ENCODE measurements at regions not wholly inside any gene's neighbourhood (a gene's known extent, or its start where the extent isn't known, plus 50 kb on each side); places are given as distances from the start of the nearest gene placed in this dataset.

DNA sequence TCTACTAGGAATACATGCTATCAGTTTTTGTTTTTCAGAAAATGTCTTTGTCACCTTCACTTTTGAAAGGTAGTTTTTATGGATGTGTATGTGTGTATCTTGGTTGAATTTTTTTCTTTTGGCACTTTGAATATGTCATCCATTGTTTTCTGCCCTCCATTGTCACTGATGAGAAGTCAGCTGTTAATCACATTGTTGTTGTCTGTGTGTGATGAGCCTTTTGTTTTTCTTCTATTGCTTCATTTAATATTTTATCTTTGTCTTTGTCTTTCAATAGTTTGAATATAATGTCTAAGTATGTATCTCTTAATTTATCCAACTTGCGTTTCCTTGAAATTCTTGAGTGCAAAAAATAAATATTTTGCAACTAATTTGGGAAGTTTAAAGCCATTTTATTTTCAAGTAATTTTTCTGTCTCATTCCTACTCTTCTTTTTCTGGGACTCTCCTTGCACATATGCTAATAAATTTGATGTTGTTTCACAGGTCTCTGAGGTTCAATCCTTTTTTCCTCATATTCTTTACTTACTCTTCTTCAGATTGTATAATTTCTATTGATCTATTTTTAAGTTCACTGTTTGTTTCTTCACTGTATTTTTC lies 546.9 kb upstream of the GHITM start:
- H3K27me3 ChIP-seq: no peaks in the 10 kb centered on the region
- no peak overlapping the region for H3K4me3 ChIP-seq
- H3K36me3 ChIP-seq: no peaks in the 10 kb centered on the region
- WGBS, 5 donors: 90 to 99% (median 94%) methylated on average over 1 of the region's 1 CpG
- no peak overlapping the region for H3K27ac ChIP-seq
- peaks cover 0 to 27% (median 4%) of the 10 kb centered on the region in 4 donors for H3K9me3 ChIP-seq
- TF ChIP-seq POLR2A (IDR thresholded peaks at IDR 0.05): no peak
- no peak for TF ChIP-seq POLR2AphosphoS5 (IDR thresholded peaks at IDR 0.05)
- no peaks in the 10 kb centered on the region for H3K4me1 ChIP-seq
- intact Hi-C loops (cut with DNase I; ENCODE audit: low total_unique reads): no loop called here
- DNase-seq: no peak

DNA sequence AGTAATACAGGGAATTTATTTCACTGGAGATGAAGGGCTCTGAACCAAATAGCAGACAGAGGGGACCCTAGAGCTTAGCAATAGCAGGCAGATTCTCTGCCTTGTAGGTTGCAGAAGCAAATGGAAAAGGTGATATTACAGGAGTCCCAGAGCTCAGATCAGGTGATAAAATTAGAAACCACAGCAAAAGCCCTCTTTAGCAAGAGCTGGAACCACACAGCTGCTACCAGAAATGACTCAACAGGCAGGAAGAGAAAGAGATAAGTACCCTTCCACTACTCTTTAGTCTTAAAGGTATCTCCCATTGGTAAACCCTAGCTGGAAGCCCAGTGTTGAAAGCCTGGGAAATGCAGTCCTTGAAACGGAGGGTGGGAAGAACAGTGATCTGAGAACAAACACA lies 535.6 kb upstream of the GHITM start:
- DNase-seq: no peak
- TF ChIP-seq POLR2AphosphoS5 (IDR thresholded peaks at IDR 0.05): no peak
- no peak for TF ChIP-seq EP300 (IDR thresholded peaks at IDR 0.05)
- TF ChIP-seq POLR2A (IDR thresholded peaks at IDR 0.05): no peak
- TF ChIP-seq, protein P1, sequence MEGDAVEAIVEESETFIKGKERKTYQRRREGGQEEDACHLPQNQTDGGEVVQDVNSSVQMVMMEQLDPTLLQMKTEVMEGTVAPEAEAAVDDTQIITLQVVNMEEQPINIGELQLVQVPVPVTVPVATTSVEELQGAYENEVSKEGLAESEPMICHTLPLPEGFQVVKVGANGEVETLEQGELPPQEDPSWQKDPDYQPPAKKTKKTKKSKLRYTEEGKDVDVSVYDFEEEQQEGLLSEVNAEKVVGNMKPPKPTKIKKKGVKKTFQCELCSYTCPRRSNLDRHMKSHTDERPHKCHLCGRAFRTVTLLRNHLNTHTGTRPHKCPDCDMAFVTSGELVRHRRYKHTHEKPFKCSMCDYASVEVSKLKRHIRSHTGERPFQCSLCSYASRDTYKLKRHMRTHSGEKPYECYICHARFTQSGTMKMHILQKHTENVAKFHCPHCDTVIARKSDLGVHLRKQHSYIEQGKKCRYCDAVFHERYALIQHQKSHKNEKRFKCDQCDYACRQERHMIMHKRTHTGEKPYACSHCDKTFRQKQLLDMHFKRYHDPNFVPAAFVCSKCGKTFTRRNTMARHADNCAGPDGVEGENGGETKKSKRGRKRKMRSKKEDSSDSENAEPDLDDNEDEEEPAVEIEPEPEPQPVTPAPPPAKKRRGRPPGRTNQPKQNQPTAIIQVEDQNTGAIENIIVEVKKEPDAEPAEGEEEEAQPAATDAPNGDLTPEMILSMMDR (IDR thresholded peaks at IDR 0.05): no peak
- Histone ChIP-seq H3K4me1 (no peaks in the 10 kb centered on the region), H3K36me3 (no peaks in the 10 kb centered on the region), H3K27ac (no peak overlapping the region), H3K27me3 (no peaks in the 10 kb centered on the region), H3K9me3 (no peaks in the 10 kb centered on the region), H3K4me3 (no peak overlapping the region)
- 50 to 71% (median 65%) methylated on average over 1 of the region's 1 CpG for WGBS, 5 donors
- intact Hi-C loops (cut with DNase I; ENCODE audit: low total_unique reads): no loop called here

DNA sequence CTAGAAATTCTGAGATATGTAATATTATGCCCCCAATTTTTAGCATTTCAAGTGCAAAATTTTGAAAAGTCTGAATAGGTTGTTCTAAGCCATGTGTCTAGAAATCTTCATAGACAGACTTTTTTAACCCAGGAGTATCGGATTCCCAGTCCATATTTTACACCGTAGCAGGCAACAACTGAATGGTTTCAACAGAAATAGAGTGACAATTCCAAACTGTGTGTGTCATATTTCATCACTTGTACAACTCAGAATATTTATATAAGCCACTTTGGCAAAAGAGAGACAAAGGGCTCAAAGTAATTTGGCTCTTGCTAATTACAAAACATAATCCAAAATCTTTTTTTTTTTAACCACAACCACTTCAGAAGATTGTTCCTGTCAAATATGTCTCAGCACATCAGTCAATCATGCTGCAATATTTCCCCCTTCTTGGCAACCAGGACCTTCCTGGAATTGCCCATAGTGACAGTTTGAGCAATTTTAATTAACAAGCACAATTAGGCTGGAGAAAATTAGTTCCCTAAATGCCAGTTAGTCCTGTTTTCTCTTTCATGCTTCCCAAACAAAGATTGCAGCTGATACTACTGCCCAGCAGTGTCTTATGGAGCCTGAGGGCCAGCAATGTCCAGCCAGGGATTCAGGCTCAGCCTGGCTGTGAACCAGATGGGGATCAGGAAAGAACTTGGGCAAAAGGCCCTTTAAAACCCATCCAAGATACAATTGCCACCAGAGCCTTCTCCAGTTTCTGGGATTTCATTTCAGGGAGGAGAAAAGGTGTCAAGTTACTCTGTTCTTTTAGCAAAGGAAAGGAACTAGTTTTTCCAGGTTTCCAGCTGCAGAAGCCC lies 533.3 kb upstream of the GHITM start:
- 60 to 83% (median 80%) methylated on average over 2 of the region's 2 CpGs for WGBS, 5 donors
- DNase-seq: peak in 1 of 2 donors; percentile 7
- H3K9me3 ChIP-seq: no peaks in the 10 kb centered on the region
- no peaks in the 10 kb centered on the region for H3K36me3 ChIP-seq
- no peak overlapping the region for H3K27ac ChIP-seq
- H3K4me1 ChIP-seq: no peaks in the 10 kb centered on the region
- TF ChIP-seq, protein P1 (IDR thresholded peaks at IDR 0.05): no peak
- TF ChIP-seq POLR2A (IDR thresholded peaks at IDR 0.05) (no peak), POLR2AphosphoS5 (IDR thresholded peaks at IDR 0.05) (no peak), EP300 (IDR thresholded peaks at IDR 0.05) (no peak)
- intact Hi-C loops (cut with DNase I; ENCODE audit: low total_unique reads): no loop called here
- H3K4me3 ChIP-seq: no peak overlapping the region
- H3K27me3 ChIP-seq: no peaks in the 10 kb centered on the region

DNA sequence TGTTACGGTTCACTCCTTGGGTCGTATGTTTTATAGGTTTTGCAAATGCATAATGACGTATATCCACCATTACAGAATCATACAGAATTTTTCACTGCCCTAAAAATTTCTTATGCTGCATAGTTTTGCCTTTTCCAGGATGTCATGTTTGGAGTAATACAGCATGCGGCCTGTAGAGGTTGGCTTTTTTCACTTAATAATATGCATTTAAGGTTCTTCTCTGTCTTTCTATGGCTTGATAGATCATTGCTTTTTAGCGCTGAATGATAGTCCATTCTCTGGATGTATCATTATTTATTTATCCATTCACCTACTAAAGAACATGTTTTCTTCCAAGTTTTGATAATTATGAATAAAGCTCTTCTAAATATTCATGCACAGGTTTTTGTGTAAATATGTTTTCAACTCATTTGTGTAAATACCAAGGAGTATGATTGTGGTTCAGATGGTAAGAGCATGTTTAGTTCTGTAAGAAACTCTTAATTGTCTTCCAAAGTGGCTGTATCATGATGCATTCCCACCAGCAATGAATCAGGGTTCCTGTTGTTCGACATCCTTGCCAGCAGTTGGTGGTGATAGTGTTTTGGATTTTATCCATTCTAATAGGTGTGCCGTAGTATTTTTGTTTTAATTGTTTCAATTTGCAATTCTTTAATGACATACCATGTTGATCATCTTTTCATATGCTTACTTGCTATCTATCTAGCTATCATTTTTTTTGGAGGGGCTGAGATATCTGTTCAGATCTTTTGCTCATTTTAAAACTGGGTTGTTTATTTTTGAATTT lies 531.2 kb upstream of the GHITM start:
- no peak for TF ChIP-seq POLR2A (IDR thresholded peaks at IDR 0.05)
- TF ChIP-seq, protein P1 (IDR thresholded peaks at IDR 0.05): no peak
- no peak for TF ChIP-seq EP300 (IDR thresholded peaks at IDR 0.05)
- TF ChIP-seq POLR2AphosphoS5 (IDR thresholded peaks at IDR 0.05): no peak
- Histone ChIP-seq H3K27ac (no peak overlapping the region), H3K27me3 (no peaks in the 10 kb centered on the region), H3K4me3 (no peak overlapping the region), H3K9me3 (no peaks in the 10 kb centered on the region), H3K36me3 (no peaks in the 10 kb centered on the region), H3K4me1 (no peaks in the 10 kb centered on the region)
- 84 to 94% (median 88%) methylated on average over 7 of the region's 7 CpGs for WGBS, 5 donors
- intact Hi-C loops (cut with DNase I; ENCODE audit: low total_unique reads): no loop called here
- no peak for DNase-seq
